ENCODE measurements at regions not wholly inside any gene's neighbourhood (a gene's known extent, or its start where the extent isn't known, plus 50 kb on each side); places are given as distances from the start of the nearest gene placed in this dataset.

DNA sequence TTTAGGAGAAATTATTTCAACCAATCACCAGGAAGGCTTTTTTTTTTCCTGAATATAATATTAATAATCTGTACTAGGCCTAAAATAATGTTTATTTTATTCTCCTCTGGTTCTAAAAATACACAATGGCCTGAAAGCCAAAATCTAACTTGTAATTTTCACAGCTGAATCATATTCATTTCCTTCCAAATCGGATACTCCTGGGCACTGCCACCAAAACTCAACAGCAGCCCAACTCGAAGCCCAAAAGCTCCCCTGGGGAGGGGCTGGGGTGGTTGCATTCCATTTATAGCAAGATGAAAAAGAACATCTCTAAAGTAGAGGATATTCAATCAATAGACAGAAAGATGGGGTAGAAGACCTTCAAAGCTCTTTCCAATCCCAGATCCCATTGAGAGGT lies 100.5 kb upstream of the SETBP1 start:
- TF ChIP-seq CTCF (IDR thresholded peaks at IDR 0.05) (no peak), POLR2A (IDR thresholded peaks at IDR 0.05) (no peak)
